ENCODE measurements at regions not wholly inside any gene's neighbourhood (a gene's known extent, or its start where the extent isn't known, plus 50 kb on each side); places are given as distances from the start of the nearest gene placed in this dataset.

DNA sequence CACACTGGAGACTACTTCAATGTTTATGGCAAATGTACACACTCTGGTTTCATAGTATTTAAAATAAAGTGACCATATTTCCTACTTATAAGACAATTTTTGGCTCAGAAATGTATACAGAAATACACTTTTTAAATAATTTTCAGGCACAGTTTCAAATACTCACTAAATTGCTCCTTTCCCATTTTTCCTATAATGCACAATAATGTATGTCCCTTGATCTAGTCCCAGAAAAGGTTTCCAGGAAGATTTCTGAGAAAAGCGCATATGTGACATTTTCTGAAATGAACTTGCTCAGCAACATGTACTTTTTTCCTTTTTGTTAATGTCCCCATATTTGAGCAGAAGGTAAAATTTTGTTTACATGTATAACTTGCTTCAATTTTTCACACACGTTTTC is 591.4 kb downstream of the CD109 start:
- H3K4me3 ChIP-seq (ENCODE audit: low read depth, low read length) = no peak overlapping the region
- ChIA-PET POLR2A (no interaction called here), CTCF (no interaction called here)
- no peak for TF ChIP-seq CTCF (IDR thresholded peaks at IDR 0.05; ENCODE audit: insufficient read depth, low read length, missing control alignments)
- no peak for DNase-seq (ENCODE audit: low read depth, low spot score)

GRCh38 chr6:74284284-74284683 is 588.3 kb downstream of the CD109 start:
- DNase-seq (ENCODE audit: low read depth, low spot score) = no peak
- POLR2A ChIA-PET = no interaction called here
- no peak for TF ChIP-seq CTCF (IDR thresholded peaks at IDR 0.05; ENCODE audit: insufficient read depth, low read length, missing control alignments)
- CTCF ChIA-PET = no interaction called here
- H3K4me3 ChIP-seq (ENCODE audit: low read depth, low read length) = no peak overlapping the region

GRCh38 chr6:74283532-74283931 is 587.5 kb downstream of the CD109 start:
- POLR2A ChIA-PET = no interaction called here
- CTCF ChIA-PET = no interaction called here
- H3K4me3 ChIP-seq (ENCODE audit: low read depth, low read length) = no peak overlapping the region
- no peak for DNase-seq (ENCODE audit: low read depth, low spot score)
- no peak for TF ChIP-seq CTCF (IDR thresholded peaks at IDR 0.05; ENCODE audit: insufficient read depth, low read length, missing control alignments)

DNA sequence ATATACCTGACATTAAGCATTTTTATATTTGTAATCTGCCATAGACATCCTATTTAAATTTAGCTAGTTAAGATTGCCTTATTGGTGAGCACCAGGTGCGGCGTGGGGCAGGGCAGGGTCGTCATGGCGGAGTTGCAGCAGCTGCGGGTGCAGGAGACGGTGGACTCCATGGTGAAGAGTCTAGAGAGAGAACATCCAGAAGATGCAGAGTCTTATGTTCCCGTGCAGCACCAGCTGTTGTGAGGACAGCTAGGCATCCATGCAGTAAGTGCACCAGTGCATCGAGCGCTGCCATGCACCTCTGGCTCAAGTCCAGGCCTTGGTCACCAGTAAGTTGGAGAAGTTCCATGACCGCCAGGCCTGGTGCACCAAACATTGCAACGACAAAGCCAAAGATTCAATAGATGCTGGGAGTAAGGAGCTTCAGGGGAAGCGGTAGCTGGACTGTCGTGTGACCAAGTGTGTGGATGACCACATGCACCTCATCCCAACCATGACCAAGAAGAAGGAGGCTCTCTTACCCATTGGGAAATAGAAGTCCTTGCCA is 586.2 kb downstream of the CD109 start:
- no peak for DNase-seq (ENCODE audit: low read depth, low spot score)
- CTCF ChIA-PET = no interaction called here
- H3K4me3 ChIP-seq (ENCODE audit: low read depth, low read length) = no peak overlapping the region
- TF ChIP-seq CTCF (IDR thresholded peaks at IDR 0.05; ENCODE audit: insufficient read depth, low read length, missing control alignments) = no peak
- POLR2A ChIA-PET = no interaction called here

DNA sequence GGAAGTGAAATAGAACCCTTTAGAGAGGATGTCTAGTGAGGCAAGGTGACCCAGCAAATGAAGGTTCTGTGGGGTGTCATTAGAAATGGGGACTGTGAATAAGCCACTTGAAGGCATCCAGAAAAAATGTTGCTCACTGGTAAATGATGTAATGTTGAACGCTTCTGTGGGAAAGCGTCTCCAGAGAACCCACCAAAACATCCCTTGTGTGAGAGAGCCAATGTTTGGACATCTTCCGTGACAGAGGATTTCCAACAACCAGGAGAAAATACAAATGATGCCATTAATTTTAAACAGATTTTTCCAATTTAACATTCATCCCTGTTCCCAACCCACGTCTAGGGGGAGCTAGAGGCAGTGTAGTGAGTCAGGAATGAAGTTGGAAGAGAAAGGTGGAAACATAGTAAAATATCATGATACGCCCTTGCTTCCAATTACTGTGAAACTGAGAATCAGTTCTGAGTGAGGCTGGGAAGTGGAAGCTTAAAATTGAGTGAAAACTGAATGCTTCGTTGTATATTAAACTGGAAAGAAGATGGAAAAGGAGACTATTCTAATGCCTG is 584.2 kb downstream of the CD109 start:
- CTCF ChIA-PET = interaction anchor here (0.7 to 1.2 kb wide), 2 partner anchors 15 to 129 kb away, joined by 3 to 4 read pairs; no protein-coding TSS in a partner anchor
- no peak for DNase-seq (ENCODE audit: low read depth, low spot score)

DNA sequence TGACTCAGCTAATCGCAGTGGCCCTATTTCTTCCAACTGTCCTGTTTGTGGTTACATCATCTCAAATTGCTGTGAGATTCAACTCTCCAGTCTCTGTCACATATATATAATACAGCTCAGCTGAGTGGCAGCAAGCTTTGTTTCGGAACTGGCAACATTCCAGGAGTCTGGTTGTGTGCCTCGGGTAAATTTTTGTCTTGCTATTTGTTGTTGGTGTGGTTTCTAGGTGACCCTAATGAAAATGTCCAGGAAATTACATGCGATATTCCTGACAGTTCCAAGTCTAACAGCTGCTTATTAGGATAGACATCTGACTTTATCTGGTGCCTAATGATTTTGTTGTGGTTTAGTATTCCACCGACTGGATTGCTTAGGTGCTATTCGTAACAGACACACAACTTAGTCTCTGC is 581.8 kb downstream of the CD109 start:
- ChIA-PET POLR2A (no interaction called here), CTCF (interaction anchor here (0.9 to 1.4 kb wide), 4 partner anchors 9 to 21 kb away, joined by 3 read pairs; no protein-coding TSS in a partner anchor)
- no peak for DNase-seq (ENCODE audit: low read depth, low spot score)
- no peak for TF ChIP-seq CTCF (IDR thresholded peaks at IDR 0.05; ENCODE audit: insufficient read depth, low read length, missing control alignments)
- no peak overlapping the region for H3K4me3 ChIP-seq (ENCODE audit: low read depth, low read length)

More for the DNA sequence above, 584.2 kb downstream of the CD109 start:
- no peak overlapping the region for H3K4me3 ChIP-seq (ENCODE audit: low read depth, low read length)
- TF ChIP-seq CTCF (IDR thresholded peaks at IDR 0.05; ENCODE audit: insufficient read depth, low read length, missing control alignments) = no peak
- POLR2A ChIA-PET = no interaction called here
